Neural progenitor cell (in vitro differentiated cells): ENCODE measurements at regions not wholly inside any gene's neighbourhood (a gene's known extent, or its start where the extent isn't known, plus 50 kb on each side); places are given as distances from the start of the nearest gene placed in this dataset.

Source experiments
- DNase-seq: peaks from one replicate; pipeline ENCODE4 v3.0.0-alpha.2; 2016; ENCODE audit warnings: low spot score
- H2AFZ ChIP-seq: fragments of 200-600 bp; sonication (generic); replicated peaks from 2 replicates; pipeline ENCODE4 v1.6.1; 2016; ENCODE audit warnings: antibody characterized with exemption
- H3F3A ChIP-seq: fragments of 200-600 bp; sonication (generic); 2 replicates; pipeline ENCODE4 v1.6.1; 2016; ENCODE audit warnings: antibody characterized with exemption, low read depth
- H3K27ac ChIP-seq: fragments of 200-600 bp; sonication (generic); 2 replicates; pipeline ENCODE4 v1.5.1; 2016; ENCODE audit warnings: mild to moderate bottlenecking
- H3K27me3 ChIP-seq: fragments of 200-600 bp; sonication (generic); 2 replicates; pipeline ENCODE4 v1.6.1; 2016; ENCODE audit warnings: mild to moderate bottlenecking, moderate library complexity
- H3K36me3 ChIP-seq: fragments of 200-600 bp; sonication (generic); 2 replicates; pipeline ENCODE4 v1.5.1; 2016
- H3K4me1 ChIP-seq: fragments of 200-600 bp; sonication (generic); 2 replicates; pipeline ENCODE4 v1.6.1; 2016; ENCODE audit warnings: mixed run types
- H3K4me2 ChIP-seq: fragments of 200-600 bp; sonication (generic); 2 replicates; pipeline ENCODE4 v1.6.1; 2016
- H3K4me3 ChIP-seq: fragments of 200-600 bp; sonication (generic); 2 replicates; pipeline ENCODE4 v1.5.1; 2016
- H3K79me2 ChIP-seq: fragments of 200-600 bp; sonication (generic); 2 replicates; pipeline ENCODE4 v1.6.1; 2016; ENCODE audit warnings: low read depth
- H3K9ac ChIP-seq: fragments of 200-600 bp; sonication (generic); 2 replicates; pipeline ENCODE4 v1.6.1; 2016
- H3K9me3 ChIP-seq: fragments of 200-600 bp; sonication (generic); 2 replicates; pipeline ENCODE4 v1.5.1; 2016; ENCODE audit warnings: low read depth
- H4K20me1 ChIP-seq: fragments of 200-600 bp; sonication (generic); 2 replicates; pipeline ENCODE4 v1.6.1; 2016; ENCODE audit warnings: low read depth
- H3K27ac Mint-ChIP-seq: 3 replicates; pipeline ENCODE4 v1.8.0; 2021; ENCODE audit warnings: mixed read lengths
- H3K27me3 Mint-ChIP-seq: 2 replicates; pipeline ENCODE4 v1.8.0; 2022; ENCODE audit warnings: low read depth, mild to moderate bottlenecking, inconsistent platforms, moderate library complexity, mixed read lengths; ENCODE audit not compliant: insufficient read depth
- H3K36me3 Mint-ChIP-seq: 3 replicates; pipeline ENCODE4 v1.8.0; 2021; ENCODE audit warnings: mixed read lengths
- H3K4me1 Mint-ChIP-seq: 3 replicates; pipeline ENCODE4 v1.8.0; 2021; ENCODE audit warnings: mixed read lengths
- H3K4me3 Mint-ChIP-seq: 3 replicates; pipeline ENCODE4 v1.8.0; 2021; ENCODE audit warnings: mild to moderate bottlenecking, moderate library complexity, mixed read lengths
- H3K9me3 Mint-ChIP-seq: 3 replicates; pipeline ENCODE4 v1.8.0; 2020; ENCODE audit warnings: mixed read lengths
- EZH2 ChIP-seq: fragments of 200-600 bp; sonication (generic); IDR thresholded peaks from 2 replicates; pipeline ENCODE4 v1.6.1; 2017; ENCODE audit warnings: antibody characterized with exemption, mild to moderate bottlenecking, moderate library complexity
- EZH2phosphoT487 ChIP-seq: fragments of 200-600 bp; sonication (generic); IDR thresholded peaks from 2 replicates; pipeline ENCODE4 v1.6.1; 2017; ENCODE audit warnings: antibody characterized with exemption
- TF ChIP-seq, protein P1 (sequence below): fragments of 200-600 bp; sonication (generic); IDR thresholded peaks from 2 replicates; pipeline ENCODE4 v1.5.1; 2017; ENCODE audit warnings: antibody characterized with exemption, mild to moderate bottlenecking

DNA sequence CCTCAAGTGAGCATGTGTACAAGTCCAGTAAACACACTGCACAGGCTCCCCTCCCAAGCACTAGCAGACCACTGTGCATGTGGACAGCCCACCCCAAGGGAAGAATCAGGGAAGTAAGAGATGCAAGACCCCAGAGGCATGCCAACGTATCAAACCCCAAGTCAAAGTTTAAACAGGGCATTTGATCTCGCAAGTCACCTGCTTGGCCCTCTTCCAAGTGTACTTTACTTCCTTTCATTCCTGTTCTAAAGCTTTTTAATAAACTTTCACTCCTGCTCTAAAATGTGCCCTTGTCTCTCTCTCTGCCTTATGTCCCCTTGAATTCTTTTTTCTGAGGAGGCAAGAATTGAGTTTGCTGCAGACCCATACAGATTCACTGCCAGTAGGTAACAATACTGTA is 201.2 kb upstream of the PARD3B start:
- H3K79me2 ChIP-seq = no peaks in the 10 kb centered on the region
- Mint-ChIP-seq H3K36me3 (no peaks in the 10 kb centered on the region), H3K4me1 (no peaks in the 10 kb centered on the region), H3K4me3 (no peak overlapping the region), H3K27me3 (no peaks in the 10 kb centered on the region), H3K27ac (no peak overlapping the region), H3K9me3 (peaks cover 6% of the 10 kb centered on the region)
- peaks cover under 1% of the 10 kb centered on the region for H3K4me1 ChIP-seq
- no peaks in the 10 kb centered on the region for H3F3A ChIP-seq
- H3K9ac ChIP-seq = no peak overlapping the region
- no peaks in the 10 kb centered on the region for H3K27me3 ChIP-seq
- H3K4me3 ChIP-seq = no peak overlapping the region
- no peaks in the 10 kb centered on the region for H3K36me3 ChIP-seq
- H2AFZ ChIP-seq = no peak overlapping the region
- H4K20me1 ChIP-seq = no peaks in the 10 kb centered on the region
- no peak for DNase-seq
- TF ChIP-seq EZH2phosphoT487 (no peak), EZH2 (no peak)
- TF ChIP-seq, protein P1, sequence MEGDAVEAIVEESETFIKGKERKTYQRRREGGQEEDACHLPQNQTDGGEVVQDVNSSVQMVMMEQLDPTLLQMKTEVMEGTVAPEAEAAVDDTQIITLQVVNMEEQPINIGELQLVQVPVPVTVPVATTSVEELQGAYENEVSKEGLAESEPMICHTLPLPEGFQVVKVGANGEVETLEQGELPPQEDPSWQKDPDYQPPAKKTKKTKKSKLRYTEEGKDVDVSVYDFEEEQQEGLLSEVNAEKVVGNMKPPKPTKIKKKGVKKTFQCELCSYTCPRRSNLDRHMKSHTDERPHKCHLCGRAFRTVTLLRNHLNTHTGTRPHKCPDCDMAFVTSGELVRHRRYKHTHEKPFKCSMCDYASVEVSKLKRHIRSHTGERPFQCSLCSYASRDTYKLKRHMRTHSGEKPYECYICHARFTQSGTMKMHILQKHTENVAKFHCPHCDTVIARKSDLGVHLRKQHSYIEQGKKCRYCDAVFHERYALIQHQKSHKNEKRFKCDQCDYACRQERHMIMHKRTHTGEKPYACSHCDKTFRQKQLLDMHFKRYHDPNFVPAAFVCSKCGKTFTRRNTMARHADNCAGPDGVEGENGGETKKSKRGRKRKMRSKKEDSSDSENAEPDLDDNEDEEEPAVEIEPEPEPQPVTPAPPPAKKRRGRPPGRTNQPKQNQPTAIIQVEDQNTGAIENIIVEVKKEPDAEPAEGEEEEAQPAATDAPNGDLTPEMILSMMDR = no peak
- no peak overlapping the region for H3K27ac ChIP-seq
- H3K4me2 ChIP-seq = no peak overlapping the region
- H3K9me3 ChIP-seq = no peaks in the 10 kb centered on the region

DNA sequence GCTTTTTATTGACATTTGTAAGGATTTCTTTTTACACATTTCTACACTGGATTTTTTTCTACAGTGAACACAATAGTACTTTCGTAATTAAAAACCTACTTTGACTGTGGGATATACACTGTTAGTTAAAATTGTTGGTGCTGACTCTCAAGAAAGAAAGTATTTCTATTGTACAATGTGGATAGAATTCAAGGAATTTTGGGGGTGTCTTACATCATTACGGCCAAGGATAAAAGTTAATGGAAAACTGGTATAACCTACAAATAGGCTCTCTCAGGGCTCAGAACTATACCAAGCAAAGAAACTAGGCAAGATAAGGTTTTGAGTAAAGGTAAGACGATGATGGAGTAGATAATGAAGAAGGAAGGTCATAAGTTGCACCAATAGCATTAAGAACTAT is 198.4 kb upstream of the PARD3B start:
- H3K4me1 Mint-ChIP-seq = no peaks in the 10 kb centered on the region
- no peak overlapping the region for H3K4me2 ChIP-seq
- no peak overlapping the region for H3K4me3 Mint-ChIP-seq
- no peaks in the 10 kb centered on the region for H3K36me3 ChIP-seq
- H3K9me3 ChIP-seq = no peaks in the 10 kb centered on the region
- no peaks in the 10 kb centered on the region for H3K27me3 ChIP-seq
- peaks cover 6% of the 10 kb centered on the region for H3K9me3 Mint-ChIP-seq
- no peak overlapping the region for H2AFZ ChIP-seq
- no peaks in the 10 kb centered on the region for H4K20me1 ChIP-seq
- H3K27me3 Mint-ChIP-seq = no peaks in the 10 kb centered on the region
- no peaks in the 10 kb centered on the region for H3K4me1 ChIP-seq
- no peak overlapping the region for H3K4me3 ChIP-seq
- no peaks in the 10 kb centered on the region for H3F3A ChIP-seq
- DNase-seq = no peak
- no peak overlapping the region for H3K27ac Mint-ChIP-seq
- TF ChIP-seq EZH2 (no peak), EZH2phosphoT487 (no peak)
- TF ChIP-seq, protein P1 = no peak
- no peaks in the 10 kb centered on the region for H3K36me3 Mint-ChIP-seq
- H3K79me2 ChIP-seq = no peaks in the 10 kb centered on the region
- no peak overlapping the region for H3K27ac ChIP-seq
- H3K9ac ChIP-seq = no peak overlapping the region

- H3F3A ChIP-seq = peaks cover 9% of the 10 kb centered on the region
- H3K36me3 ChIP-seq = no peaks in the 10 kb centered on the region
- Mint-ChIP-seq H3K4me1 (peaks cover 7% of the 10 kb centered on the region), H3K4me3 (no peak overlapping the region), H3K9me3 (peaks cover 2% of the 10 kb centered on the region), H3K27me3 (peaks cover 8% of the 10 kb centered on the region), H3K27ac (no peak overlapping the region), H3K36me3 (no peaks in the 10 kb centered on the region)
- peaks cover 9% of the 10 kb centered on the region for H3K4me1 ChIP-seq
- no peak for DNase-seq
- no peak overlapping the region for H2AFZ ChIP-seq
- no peaks in the 10 kb centered on the region for H4K20me1 ChIP-seq
- H3K79me2 ChIP-seq = no peaks in the 10 kb centered on the region
- H3K27ac ChIP-seq = no peak overlapping the region
- H3K9me3 ChIP-seq = no peaks in the 10 kb centered on the region
- no peak for TF ChIP-seq EZH2
- TF ChIP-seq, protein P1 = no peak
- no peak overlapping the region for H3K4me2 ChIP-seq
- no peak overlapping the region for H3K4me3 ChIP-seq
- no peak overlapping the region for H3K9ac ChIP-seq
- no peaks in the 10 kb centered on the region for H3K27me3 ChIP-seq
Measured at GRCh38 chr2:204353823-204354222, 191.5 kb upstream of the PARD3B start.
